ENCODE measurements at regions not wholly inside any gene's neighbourhood (a gene's known extent, or its start where the extent isn't known, plus 50 kb on each side); places are given as distances from the start of the nearest gene placed in this dataset.

GRCh38 chr1:112794654-112795239, 79.6 kb upstream of the PPM1J start:
- no peaks in the 10 kb centered on the region for H3K9me3 Mint-ChIP-seq (ENCODE audit: insufficient read depth)
- no peak overlapping the region for H3K27ac Mint-ChIP-seq
- H3K36me3 Mint-ChIP-seq (ENCODE audit: low read depth), result no peaks in the 10 kb centered on the region
- ChIA-PET POLR2A (no interaction called here), CTCF (no interaction called here)
- H3K4me1 Mint-ChIP-seq (ENCODE audit: low read depth), result no peaks in the 10 kb centered on the region
- no peaks in the 10 kb centered on the region for H3K27me3 Mint-ChIP-seq (ENCODE audit: low read depth)
- no peak for ATAC-seq
- H3K4me3 Mint-ChIP-seq, result no peak overlapping the region
- DNase-seq, result no peak

- ChIA-PET POLR2A (no interaction called here), CTCF (no interaction called here)
- DNase-seq (no peak), ATAC-seq (no peak)
- Mint-ChIP-seq H3K4me3 (no peak overlapping the region), H3K36me3 (ENCODE audit: low read depth) (no peaks in the 10 kb centered on the region), H3K9me3 (ENCODE audit: insufficient read depth) (no peaks in the 10 kb centered on the region), H3K27me3 (ENCODE audit: low read depth) (no peaks in the 10 kb centered on the region), H3K27ac (no peak overlapping the region), H3K4me1 (ENCODE audit: low read depth) (no peaks in the 10 kb centered on the region)
Observed at GRCh38 chr1:112793631-112794565, 78.8 kb upstream of the PPM1J start.

- DNase-seq, result no peak
- Mint-ChIP-seq H3K36me3 (ENCODE audit: low read depth) (no peaks in the 10 kb centered on the region), H3K9me3 (ENCODE audit: insufficient read depth) (no peaks in the 10 kb centered on the region), H3K27me3 (ENCODE audit: low read depth) (no peaks in the 10 kb centered on the region), H3K4me1 (ENCODE audit: low read depth) (no peaks in the 10 kb centered on the region), H3K27ac (no peak overlapping the region), H3K4me3 (no peak overlapping the region)
- CTCF ChIA-PET, result interaction anchor here (0.7 kb wide), 1 partner anchor 132 kb away, joined by 3 read pairs; no protein-coding TSS in a partner anchor
- ATAC-seq, result no peak
- POLR2A ChIA-PET, result no interaction called here
Observed at GRCh38 chr1:112791723-112792104, 76.6 kb upstream of the PPM1J start.

- Mint-ChIP-seq H3K4me1 (ENCODE audit: low read depth) (no peaks in the 10 kb centered on the region), H3K36me3 (ENCODE audit: low read depth) (no peaks in the 10 kb centered on the region), H3K27me3 (ENCODE audit: low read depth) (no peaks in the 10 kb centered on the region), H3K9me3 (ENCODE audit: insufficient read depth) (no peaks in the 10 kb centered on the region), H3K4me3 (no peak overlapping the region), H3K27ac (no peak overlapping the region)
- POLR2A ChIA-PET, result no interaction called here
- ATAC-seq, result no peak
- DNase-seq, result no peak
- CTCF ChIA-PET, result interaction anchor here (0.7 kb wide), 1 partner anchor 133 kb away, joined by 3 read pairs; no protein-coding TSS in a partner anchor
Observed at GRCh38 chr1:112790920-112791722, 76.0 kb upstream of the PPM1J start.

GRCh38 chr1:112788561-112788960, 73.4 kb upstream of the PPM1J start:
- H3K36me3 Mint-ChIP-seq (ENCODE audit: low read depth), result no peaks in the 10 kb centered on the region
- no peaks in the 10 kb centered on the region for H3K4me1 Mint-ChIP-seq (ENCODE audit: low read depth)
- CTCF ChIA-PET, result no interaction called here
- no peak for DNase-seq
- ATAC-seq, result no peak
- no peak overlapping the region for H3K27ac Mint-ChIP-seq
- H3K9me3 Mint-ChIP-seq (ENCODE audit: insufficient read depth), result no peaks in the 10 kb centered on the region
- H3K27me3 Mint-ChIP-seq (ENCODE audit: low read depth), result peaks cover 1% of the 10 kb centered on the region
- POLR2A ChIA-PET, result no interaction called here
- H3K4me3 Mint-ChIP-seq, result no peak overlapping the region

GRCh38 chr1:112788054-112788453, 72.9 kb upstream of the PPM1J start:
- Mint-ChIP-seq H3K36me3 (ENCODE audit: low read depth) (no peaks in the 10 kb centered on the region), H3K27me3 (ENCODE audit: low read depth) (peaks cover 4% of the 10 kb centered on the region), H3K4me3 (no peak overlapping the region), H3K4me1 (ENCODE audit: low read depth) (no peaks in the 10 kb centered on the region), H3K27ac (no peak overlapping the region), H3K9me3 (ENCODE audit: insufficient read depth) (no peaks in the 10 kb centered on the region)
- ChIA-PET POLR2A (no interaction called here), CTCF (no interaction called here)
- no peak for ATAC-seq
- DNase-seq, result no peak

- no peaks in the 10 kb centered on the region for H3K4me1 Mint-ChIP-seq (ENCODE audit: low read depth)
- peaks cover 7% of the 10 kb centered on the region for H3K27me3 Mint-ChIP-seq (ENCODE audit: low read depth)
- DNase-seq, result no peak
- no peaks in the 10 kb centered on the region for H3K9me3 Mint-ChIP-seq (ENCODE audit: insufficient read depth)
- H3K27ac Mint-ChIP-seq, result no peak overlapping the region
- ChIA-PET POLR2A (interaction anchor here (0.6 kb wide), 1 partner anchor 15 kb away, joined by 3 read pairs; no protein-coding TSS in a partner anchor), CTCF (no interaction called here)
- ATAC-seq, result no peak
- no peak overlapping the region for H3K4me3 Mint-ChIP-seq
- H3K36me3 Mint-ChIP-seq (ENCODE audit: low read depth), result no peaks in the 10 kb centered on the region
Observed at GRCh38 chr1:112783059-112783458, 67.9 kb upstream of the PPM1J start.

- Mint-ChIP-seq H3K27me3 (ENCODE audit: low read depth) (peaks cover 8% of the 10 kb centered on the region), H3K36me3 (ENCODE audit: low read depth) (no peaks in the 10 kb centered on the region), H3K9me3 (ENCODE audit: insufficient read depth) (no peaks in the 10 kb centered on the region), H3K4me3 (no peak overlapping the region), H3K4me1 (ENCODE audit: low read depth) (no peaks in the 10 kb centered on the region), H3K27ac (no peak overlapping the region)
- POLR2A ChIA-PET, result interaction anchor here (0.6 kb wide), 1 partner anchor 13 kb away, joined by 3 read pairs; no protein-coding TSS in a partner anchor
- DNase-seq, result no peak
- CTCF ChIA-PET, result no interaction called here
- ATAC-seq, result no peak
Observed at GRCh38 chr1:112779665-112780526, 64.8 kb upstream of the PPM1J start.

- DNase-seq (no peak), ATAC-seq (no peak)
- Mint-ChIP-seq H3K36me3 (ENCODE audit: low read depth) (no peaks in the 10 kb centered on the region), H3K4me3 (no peak overlapping the region), H3K27me3 (ENCODE audit: low read depth) (peaks cover 4% of the 10 kb centered on the region), H3K27ac (no peak overlapping the region), H3K9me3 (ENCODE audit: insufficient read depth) (no peaks in the 10 kb centered on the region), H3K4me1 (ENCODE audit: low read depth) (no peaks in the 10 kb centered on the region)
- ChIA-PET POLR2A (no interaction called here), CTCF (no interaction called here)
Observed at GRCh38 chr1:112778137-112778536, 63.0 kb upstream of the PPM1J start.

GRCh38 chr1:112776688-112777087, 61.6 kb upstream of the PPM1J start:
- no peaks in the 10 kb centered on the region for H3K4me1 Mint-ChIP-seq (ENCODE audit: low read depth)
- no peaks in the 10 kb centered on the region for H3K9me3 Mint-ChIP-seq (ENCODE audit: insufficient read depth)
- no peak overlapping the region for H3K27ac Mint-ChIP-seq
- no peak overlapping the region for H3K4me3 Mint-ChIP-seq
- no peaks in the 10 kb centered on the region for H3K36me3 Mint-ChIP-seq (ENCODE audit: low read depth)
- DNase-seq (no peak), ATAC-seq (no peak)
- ChIA-PET POLR2A (no interaction called here), CTCF (no interaction called here)
- H3K27me3 Mint-ChIP-seq (ENCODE audit: low read depth), result peaks cover 8% of the 10 kb centered on the region

- ChIA-PET POLR2A (no interaction called here), CTCF (no interaction called here)
- H3K27me3 Mint-ChIP-seq (ENCODE audit: low read depth), result peaks cover 14% of the 10 kb centered on the region
- no peaks in the 10 kb centered on the region for H3K9me3 Mint-ChIP-seq (ENCODE audit: insufficient read depth)
- H3K4me1 Mint-ChIP-seq (ENCODE audit: low read depth), result peaks cover 9% of the 10 kb centered on the region
- no peak overlapping the region for H3K27ac Mint-ChIP-seq
- ATAC-seq (no peak), DNase-seq (no peak)
- H3K4me3 Mint-ChIP-seq, result no peak overlapping the region
- no peaks in the 10 kb centered on the region for H3K36me3 Mint-ChIP-seq (ENCODE audit: low read depth)
Observed at GRCh38 chr1:112772781-112773180, 57.6 kb upstream of the PPM1J start.

All from activated CD8-positive, alpha-beta T cell treated with anti-CD3 and anti-CD28 coated beads, Interleukin-2, amount 10 ng/mL, durations not matched to agents 7 days and 5 days (primary cell).